ENCODE measurements at regions not wholly inside any gene's neighbourhood (a gene's known extent, or its start where the extent isn't known, plus 50 kb on each side); places are given as distances from the start of the nearest gene placed in this dataset.
"Not testable (repeated sequence)": the region's sequence is repeated elsewhere in the genome, so short reads cannot be mapped to it uniquely, and the experiment has no call there.

DNA sequence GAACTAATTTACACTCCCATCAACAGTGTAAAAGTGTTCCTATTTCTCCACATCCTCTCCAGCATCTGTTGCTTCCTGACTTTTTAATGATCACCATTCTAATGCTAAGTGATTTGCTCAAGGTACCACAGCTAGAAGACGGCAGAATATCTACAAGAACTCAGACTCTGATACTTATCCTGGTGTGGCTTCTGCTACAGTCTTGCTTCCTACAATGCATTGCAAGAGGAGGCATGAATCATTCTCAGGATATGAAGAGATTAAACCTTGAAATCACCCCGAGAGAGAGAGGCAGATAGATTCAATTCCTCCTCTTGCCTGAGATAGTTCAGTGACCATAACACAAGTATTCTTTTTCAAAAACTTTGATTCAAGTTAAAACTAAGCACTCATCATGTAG lies 306.4 kb downstream of the TBC1D4 start:
- DNase-seq = no peak

DNA sequence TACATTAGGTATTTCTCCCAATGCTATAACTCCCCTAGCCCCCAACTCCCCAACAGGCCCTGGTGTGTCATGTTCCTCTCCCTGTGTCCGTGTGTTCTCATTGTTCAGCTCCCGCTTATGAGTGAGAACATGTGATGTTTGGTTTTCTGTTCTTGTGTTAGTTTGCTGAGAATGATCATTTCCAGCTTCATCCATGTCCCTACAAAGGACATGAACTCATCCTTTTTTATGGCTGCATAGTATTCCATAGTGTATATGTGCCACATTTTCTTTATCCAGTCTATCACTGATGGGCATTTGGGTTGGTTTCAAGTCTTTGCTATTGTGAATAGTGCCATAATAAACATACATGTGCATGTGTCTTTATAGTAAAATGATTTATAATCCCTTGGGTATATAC lies 306.9 kb downstream of the TBC1D4 start:
- DNase-seq = not testable (repeated sequence)

DNA sequence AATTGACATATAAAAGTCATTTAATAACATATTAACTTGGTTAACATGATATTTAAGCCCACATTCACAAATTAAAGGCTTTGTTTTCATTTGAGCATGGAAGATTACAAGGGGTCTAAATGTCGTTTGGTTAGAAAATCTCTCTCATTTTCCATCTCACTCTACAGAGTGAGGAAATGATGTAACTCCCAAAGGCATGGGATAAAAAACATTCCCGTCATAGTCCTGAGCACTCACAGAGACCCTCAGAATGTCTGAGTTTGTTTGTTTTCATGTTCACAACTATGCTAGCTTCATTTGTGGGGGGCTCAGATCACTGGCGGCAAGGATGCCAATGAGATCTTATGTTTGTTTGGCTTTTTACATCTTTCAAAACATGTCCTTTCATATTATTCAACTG lies 307.5 kb downstream of the TBC1D4 start:
- no peak for DNase-seq

DNA sequence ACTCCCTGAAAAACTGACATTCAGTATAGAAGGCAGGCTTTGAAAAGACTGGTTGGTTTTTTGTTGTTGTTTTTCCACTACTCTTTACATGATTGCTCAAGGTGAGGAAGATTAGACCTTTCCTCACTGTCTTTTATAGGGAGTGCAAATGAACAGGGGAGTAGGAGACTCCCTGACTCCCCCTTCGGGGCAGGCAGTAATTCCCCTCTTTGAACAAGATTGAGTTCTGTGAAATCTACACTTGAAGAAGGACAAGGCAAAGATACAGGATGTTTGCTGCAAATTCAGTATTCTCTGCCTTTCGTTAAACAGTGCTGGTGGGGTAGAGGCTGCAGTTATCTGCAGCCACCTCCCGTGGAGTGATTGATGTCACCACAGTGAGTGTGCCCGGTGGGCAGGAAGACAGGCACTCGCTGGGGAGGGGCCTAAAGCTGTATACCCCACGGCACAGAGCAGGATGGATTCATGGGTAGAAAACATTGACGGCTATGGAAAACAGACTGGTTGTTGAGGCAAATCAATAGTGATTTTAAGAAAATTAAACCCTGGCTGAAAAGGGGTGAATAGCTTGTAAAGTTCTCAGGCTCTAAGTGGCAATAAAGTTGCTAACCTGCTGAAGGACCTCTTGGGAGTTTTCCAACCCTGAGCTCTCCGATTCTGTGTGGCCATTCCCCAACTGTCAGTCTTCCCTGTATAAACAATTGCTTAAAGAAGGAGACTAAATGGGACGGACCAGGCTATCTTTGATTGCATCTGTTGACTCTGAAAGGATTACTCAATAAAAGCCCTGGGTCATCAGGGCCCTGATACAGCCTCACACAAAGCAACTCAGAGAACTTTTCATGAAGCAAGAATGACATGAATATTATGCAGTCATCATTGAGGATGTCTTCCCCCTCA lies 308.3 kb downstream of the TBC1D4 start:
- DNase-seq = no peak

DNA sequence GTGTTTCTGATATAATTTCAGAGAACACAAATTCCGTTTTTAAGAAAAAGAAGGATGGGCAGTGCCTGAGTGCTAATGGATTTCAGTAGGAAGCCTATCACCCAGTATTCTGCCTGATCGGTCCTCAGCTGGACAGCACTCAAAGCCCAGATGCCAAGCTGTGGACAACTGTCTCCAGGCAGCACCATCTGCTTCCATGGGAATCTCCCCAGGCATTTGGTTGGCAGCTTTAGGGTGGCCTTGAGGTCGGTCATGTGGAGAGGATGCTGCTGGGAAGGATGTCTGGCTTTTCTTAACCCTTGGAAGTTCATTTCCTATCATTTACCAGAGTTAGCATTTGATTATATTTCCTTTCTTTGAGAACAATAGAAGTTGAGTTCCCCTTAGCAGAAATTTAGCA lies 311.7 kb downstream of the TBC1D4 start:
- DNase-seq = no peak

DNA sequence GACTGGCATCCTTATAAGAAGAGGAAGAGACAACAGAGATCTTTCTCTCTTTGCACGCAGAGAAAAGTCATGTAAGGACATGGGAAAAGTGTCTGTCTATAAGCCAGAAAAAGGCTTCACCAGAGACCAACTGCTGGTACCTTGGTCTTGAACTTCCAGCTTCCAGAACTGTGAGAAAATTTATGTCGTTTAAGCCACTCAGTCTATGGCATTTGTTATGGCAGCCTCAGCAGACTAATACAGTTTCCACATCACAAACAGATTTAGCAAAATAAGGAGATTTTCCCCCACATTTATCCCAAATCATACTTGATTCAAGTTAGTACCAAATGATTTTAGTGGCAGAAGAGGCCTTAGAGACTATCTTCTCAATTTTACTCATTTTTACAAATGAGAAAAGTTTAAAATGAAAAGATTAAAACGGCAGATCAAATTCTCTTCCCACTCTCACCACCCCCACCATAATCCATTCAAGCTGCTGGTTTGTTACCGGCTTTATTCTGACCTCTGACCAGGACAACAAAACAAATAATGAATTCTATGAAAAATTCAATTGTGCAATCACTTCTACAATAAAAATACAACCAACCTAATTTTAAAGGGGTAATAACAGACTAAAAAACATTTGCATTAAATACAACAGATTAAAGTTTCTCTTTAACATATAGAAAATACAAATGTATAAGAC lies 316.3 kb downstream of the TBC1D4 start:
- DNase-seq = no peak

DNA sequence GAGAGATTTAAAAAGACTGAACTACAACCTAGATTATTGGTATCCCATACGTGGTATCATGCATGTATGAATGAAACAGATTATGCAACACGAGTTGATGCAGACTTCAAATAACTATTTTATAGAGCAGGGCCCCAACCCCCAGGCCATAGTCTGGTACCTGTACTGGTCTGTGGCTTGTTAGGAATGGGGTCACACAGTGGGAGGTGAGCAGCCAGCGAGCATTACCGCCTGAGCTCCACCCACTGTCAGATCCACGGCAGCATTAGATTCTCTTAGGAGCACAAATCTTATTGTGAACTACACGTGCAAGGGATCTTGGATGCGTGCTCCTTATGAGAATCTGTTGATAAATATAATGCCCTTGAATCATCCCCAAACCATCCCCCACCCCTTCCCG lies 320.2 kb downstream of the TBC1D4 start:
- DNase-seq = no peak

DNA sequence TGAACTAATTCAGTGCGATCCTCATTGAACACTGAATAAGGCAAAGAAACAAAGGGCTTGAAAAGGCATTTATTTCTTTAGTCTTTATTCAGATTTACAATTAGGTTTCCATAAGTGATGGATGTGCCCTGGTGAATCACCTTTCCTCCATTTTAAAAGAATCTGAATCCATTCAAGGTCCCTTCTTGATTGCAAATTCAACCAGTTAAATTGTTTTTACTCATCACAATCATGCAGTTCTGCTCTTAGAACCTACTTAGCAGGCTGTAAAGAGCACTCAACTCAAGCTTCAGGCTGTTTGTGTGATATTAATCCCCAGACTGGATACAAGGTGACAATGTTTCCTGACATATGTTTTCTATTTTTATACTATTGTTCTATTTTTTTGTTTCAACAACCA lies 321.0 kb downstream of the TBC1D4 start:
- no peak for DNase-seq

DNA sequence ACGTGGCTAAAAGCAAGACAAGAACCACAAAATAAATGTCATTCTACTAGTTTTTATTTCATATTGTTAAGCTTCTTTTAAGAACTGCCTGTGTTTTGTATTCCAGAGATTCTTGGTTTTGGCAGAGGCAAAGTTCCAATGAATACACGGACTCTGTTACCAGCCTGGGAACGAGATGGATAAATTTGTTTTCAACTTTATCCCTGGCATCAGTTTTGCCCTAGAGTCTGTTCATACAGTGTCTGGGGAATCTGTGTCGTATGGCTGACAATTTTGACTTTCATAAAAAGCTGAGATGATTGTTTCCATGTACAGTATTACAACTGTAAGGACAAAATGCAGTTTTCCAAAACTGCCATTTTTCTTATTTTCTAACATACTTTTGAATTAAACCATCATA lies 327.6 kb downstream of the TBC1D4 start:
- no peak for DNase-seq

DNA sequence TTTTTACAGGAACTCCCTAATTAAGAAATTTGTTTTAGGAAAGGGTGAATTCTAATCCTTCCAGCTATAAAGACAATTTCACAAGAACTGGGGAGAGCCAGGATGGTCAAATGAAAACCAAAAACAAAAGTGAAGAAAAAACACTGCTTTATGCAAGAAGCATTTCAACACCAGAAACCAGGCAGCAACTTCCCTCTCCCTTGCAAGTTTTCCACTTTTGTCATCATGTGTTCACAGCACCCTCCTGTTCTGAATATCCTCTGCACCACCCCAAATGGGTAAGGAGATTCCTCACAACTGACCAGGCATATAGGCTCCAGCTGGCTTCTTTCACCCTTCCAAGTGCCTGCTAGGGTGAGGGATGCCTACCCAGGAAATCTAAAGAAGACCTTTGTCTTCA lies 328.1 kb downstream of the TBC1D4 start:
- no peak for DNase-seq

DNA sequence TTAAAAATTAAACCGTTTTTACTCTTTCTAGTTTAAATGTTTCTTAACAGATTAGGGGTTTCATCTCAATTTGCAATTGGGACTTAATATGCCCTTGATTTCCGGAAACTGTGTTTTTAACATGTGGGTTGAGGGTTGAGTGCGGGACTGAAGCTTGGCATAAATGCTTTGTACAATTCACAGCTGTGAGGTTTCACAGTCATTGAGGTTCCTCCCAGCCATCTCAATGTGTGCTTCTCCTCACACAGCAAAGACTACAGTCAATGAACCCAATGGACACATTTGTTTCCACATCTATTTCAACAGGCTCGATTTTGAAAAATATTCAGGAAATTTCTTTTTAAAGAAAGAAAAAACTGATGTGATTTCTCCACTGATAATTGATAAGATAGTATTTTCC lies 328.6 kb downstream of the TBC1D4 start:
- no peak for DNase-seq

DNA sequence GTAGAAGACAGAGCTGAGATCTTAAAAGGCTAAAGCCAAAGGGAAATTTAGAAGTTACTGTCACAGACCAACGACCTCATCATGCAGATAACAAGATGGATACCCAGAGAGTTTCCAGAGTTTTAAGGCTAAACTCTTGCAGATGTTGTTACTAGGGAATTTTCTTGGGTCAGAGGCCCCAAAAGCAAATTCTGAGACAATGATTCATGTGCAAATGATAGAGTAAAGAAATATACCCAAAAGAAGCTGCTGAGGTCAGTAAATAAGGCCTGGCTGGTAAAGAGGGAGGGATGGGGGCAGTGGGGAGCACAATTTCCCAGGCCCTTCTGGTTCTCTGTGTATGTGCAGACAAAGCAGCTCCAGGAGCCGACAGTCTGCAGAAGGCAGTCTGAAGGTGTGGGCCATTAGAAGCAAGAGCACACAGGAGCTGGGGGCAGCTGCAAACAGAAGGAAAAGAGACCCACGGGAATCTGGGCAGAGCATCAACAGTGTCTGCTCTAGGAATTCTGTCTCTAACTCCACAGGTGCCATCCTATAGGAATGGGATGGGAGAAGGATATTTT lies 330.8 kb downstream of the TBC1D4 start:
- DNase-seq = no peak

DNA sequence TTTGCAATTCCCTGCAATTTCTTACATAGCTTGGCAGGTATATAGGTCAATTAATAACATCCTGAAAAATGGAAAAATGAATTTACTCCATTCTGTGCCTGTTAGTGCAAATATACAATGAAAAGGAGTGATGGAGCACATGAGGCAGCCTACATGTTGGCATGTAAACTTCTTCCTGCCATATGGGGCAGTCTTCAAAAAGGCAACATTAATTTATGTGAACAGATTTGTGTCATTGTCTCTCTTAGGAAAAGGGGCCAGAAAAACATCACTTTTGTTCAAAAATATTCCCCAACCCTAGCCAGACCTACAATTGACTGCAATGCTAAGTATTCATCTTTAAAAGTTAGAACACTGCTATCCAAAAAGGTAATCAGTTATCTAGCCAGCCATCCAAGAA lies 332.2 kb downstream of the TBC1D4 start:
- DNase-seq = no peak

DNA sequence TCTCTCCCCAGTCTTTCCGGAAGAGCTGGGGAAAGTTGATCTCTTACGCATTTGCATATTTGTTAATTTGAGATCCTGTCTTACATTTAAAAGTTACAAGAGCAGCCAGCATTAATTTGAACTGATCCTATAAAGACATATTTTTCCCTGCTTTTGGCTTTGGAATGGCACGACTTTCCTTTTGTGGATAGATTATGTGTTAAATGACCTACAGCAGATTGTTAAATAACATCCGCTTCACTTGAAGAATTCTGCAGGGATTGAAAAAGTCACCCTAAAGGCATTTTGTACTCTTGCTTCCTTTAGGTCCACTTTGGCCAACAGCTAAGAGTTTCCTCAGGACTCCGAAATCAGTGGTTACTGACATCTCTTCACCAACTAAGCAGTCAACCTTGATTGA lies 334.0 kb downstream of the TBC1D4 start:
- DNase-seq = no peak

DNA sequence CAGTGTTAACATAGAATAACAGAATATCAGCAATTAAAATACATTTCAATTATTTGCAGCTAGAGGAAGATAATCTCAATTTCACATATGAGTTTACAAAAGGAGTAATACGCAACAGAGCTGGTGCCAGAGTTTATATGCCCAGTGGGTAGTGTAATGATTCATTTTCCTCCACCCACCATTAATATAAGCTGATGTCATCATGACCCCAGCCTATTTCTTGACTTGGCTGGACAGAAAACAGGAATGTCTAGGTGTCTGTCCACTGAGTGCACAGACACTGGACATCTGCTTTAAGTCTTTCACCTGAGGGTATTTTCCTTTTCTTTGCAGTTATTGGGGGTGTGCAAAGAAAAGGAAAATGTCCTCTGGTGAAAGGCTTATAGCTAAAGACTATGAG lies 335.5 kb downstream of the TBC1D4 start:
- no peak for DNase-seq

DNA sequence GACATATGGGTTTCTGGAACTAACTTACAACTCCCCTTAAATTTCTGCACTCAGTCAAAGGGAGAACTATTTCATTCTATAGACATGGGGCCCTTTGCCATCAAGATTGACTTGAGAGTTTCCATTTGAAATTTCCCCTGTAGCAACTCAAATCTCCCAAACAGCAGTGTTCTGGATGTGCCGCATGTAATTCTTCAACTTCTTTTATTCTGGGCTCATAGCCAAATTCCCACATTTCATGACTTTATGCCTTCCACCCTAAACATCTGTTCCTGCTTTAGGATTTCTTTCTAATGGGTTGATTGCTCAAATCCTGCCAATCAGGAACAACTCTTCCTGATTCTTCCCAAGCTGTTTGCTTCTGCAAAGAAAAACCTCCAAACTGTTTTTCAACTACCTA lies 336.0 kb downstream of the TBC1D4 start:
- DNase-seq = no peak

DNA sequence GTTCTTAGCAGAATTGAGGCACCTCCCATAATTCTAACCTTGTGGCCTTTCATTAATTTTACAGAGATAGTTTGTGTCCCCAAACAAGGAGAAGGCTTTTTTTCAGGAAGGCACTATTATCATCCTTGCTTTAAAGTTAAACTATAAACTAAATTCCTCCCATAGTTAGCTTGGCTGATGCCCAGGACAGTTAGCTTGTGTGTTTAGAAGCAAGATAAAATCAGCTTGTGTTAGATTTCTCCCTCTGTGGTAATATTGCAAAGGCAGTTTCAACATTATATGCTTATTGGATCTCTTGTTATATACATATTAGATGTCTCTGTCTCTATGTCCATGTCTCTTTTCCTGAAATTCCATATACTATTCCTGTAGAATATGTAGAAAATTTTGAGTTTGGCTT lies 342.7 kb downstream of the TBC1D4 start:
- DNase-seq = no peak

DNA sequence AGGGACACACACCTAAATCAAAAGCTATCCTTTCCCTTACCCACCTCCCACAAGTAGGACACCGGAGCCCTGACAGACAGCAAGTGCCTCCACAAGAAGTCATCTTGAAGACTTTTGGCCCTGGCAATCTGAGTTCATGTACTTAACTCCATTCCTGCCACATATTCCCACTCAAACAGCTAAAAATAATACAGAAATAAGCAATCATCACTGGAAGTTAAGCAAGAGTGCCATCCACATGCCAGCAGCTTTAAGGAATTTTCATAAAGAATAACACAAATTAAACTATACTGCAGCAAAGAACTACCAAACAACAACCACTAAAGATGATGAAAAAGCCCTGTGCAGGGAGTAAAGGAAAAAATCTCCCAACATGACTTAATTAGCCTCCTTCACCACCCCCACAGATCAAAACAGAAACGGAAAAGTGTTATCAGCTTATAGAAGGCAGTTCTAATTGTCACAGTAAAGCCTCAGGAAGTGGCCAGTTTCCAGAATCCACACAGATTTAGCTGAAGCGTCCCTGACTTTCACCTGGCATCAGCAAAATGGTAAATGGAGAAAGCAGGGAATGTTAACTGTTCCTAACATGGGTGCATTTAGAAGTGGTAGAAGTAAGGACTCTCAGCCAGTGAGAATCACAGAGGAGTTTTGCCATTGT lies 343.9 kb downstream of the TBC1D4 start:
- no peak for DNase-seq

DNA sequence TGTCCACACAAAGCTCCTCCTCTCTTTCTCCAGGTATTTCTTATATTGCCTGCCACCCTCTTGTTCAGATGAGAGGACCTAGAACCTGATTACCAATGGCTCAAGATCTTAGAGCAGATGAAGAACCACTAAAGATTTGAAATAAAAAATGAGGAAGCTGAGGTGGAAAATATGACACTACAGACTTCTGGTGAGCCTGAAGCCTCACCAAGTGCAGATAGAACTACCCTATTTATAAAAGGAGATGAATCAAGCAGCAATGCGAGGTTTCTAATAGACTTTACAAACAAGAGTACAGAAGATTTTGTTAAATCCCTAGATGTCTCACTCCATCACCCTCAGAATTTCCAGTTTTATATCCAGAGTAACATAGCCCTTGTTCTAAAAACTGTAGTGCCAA lies 345.8 kb downstream of the TBC1D4 start:
- no peak for DNase-seq

DNA sequence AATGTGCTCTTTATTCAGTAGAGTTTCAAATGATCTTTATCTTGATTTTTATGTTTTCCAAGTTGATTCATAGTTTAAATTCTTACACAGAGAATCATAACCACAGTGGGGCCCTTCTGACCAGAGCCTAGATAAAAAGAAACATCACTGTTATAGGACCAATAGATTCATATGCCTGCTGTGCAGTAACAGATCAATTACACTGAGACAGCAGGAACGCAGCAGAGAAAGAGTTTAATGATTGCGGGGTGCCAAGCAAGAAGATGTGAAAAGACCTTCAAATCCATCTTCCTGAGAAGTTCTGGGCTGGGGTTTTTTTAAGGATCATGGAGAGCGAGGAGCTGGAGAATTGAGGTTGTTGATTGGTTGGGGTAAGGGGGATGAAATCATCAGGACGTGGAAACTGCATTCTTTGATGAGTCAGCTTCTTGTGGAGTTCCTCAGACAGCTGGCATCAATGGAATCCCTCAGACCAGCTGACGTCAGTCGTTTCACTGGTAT lies 346.6 kb downstream of the TBC1D4 start:
- DNase-seq = no peak

DNA sequence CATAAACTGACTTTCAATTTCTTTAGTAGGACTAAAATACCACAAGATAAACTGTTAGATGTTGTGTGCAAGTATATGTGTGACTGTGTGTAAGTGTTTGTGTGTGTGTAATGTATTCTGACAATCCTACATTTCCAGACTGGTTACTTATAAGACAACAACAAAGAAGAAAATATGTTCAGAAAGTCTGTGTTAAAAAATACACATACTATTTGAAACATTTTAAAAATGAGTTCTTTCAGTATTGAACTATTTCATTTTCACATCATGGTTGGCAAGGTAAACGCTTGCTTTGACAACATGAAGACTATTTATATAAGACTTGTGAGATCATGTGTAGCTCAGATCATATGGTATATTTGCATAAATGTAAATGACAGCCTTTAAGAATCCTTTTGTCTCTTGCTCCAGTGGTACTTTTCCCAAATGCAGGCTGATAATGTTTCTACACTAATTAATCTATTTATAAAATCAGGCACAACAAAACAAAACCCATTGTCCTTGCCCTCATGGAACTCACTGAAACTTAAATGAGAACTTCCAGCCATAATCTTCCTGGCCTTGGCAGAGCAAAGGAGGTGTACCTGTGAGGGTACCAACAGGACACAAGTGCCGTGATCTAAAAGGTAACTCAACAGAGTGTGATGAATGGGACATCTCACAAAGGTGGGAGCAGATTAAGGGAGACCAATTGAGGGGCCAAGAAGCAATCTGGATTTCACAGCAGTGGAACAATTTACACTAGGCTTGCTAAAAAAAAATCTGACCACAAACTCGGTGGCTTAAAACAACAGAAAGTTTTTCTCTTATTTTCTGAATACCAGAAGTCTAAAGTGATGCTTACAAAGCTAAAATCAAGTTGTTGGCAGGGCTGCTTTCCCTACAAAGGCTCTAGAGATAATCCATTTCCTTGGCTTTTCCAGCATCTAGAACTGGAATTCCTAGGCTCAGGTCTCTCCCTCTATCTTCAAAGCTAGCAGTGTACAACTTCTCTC lies 349.0 kb downstream of the TBC1D4 start:
- DNase-seq = no peak

DNA sequence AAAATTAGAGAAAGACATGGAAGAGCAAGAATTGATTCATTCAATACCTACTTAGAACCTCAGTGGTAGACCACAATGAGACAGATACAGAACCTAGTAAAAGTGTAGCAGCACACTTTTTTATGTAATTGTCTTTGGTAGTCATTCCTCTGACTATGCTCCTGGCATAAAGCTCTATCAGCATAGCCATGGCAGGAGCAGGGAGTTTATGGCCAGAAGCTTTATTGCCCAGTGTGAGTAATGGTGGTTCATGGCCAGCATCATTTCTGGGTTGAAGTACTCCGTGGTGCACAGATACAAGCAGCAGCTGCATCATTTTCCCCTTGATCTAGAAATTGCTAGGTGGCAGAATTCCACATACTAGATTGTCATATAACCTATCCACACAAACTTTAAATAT lies 352.6 kb downstream of the TBC1D4 start:
- no peak for DNase-seq

Measured in NCI-H1436 (cell line).